Neural cell (in vitro differentiated cells): ENCODE measurements at regions not wholly inside any gene's neighbourhood (a gene's known extent, or its start where the extent isn't known, plus 50 kb on each side); places are given as distances from the start of the nearest gene placed in this dataset.
A peak's percentile ranks its signal among the peaks of the same experiment; 100 is the strongest.

Source experiments
- H2AFZ ChIP-seq: fragments of 200-600, 300-800 bp; sonication (generic), shearing (Covaris generic); 2 replicates; pipeline ENCODE4 v1.6.0; 2014; ENCODE audit warnings: low read depth, mild to moderate bottlenecking, antibody characterized with exemption, low read length, moderate library complexity
- H3F3A ChIP-seq: fragments of 200-600 bp; shearing (Covaris generic); 2 replicates; pipeline ENCODE4 v1.6.1; 2016; ENCODE audit warnings: mild to moderate bottlenecking, moderate library complexity, mixed read lengths, antibody characterized with exemption, low read length; ENCODE audit not compliant: insufficient read depth, poor library complexity, severe bottlenecking
- H3K27ac ChIP-seq: fragments of 200-600, 300-800 bp; sonication (generic), shearing (Covaris generic); 2 replicates; pipeline ENCODE4 v1.5.1; 2014; ENCODE audit warnings: mild to moderate bottlenecking, low read length, moderate library complexity
- H3K27me3 ChIP-seq: fragments of 300-800, 200-600 bp; sonication (generic), shearing (Covaris generic); 2 replicates; pipeline ENCODE4 v1.6.0; 2014; ENCODE audit warnings: mild to moderate bottlenecking, low read depth, low read length, moderate library complexity; ENCODE audit not compliant: insufficient read depth
- H3K36me3 ChIP-seq: fragments of 300-800, 200-600 bp; sonication (generic), shearing (Covaris generic); 2 replicates; pipeline ENCODE4 v1.5.1; 2014; ENCODE audit warnings: mild to moderate bottlenecking, antibody characterized with exemption, low read length, moderate library complexity; ENCODE audit not compliant: insufficient read depth
- H3K4me2 ChIP-seq: fragments of 300-800, 200-600 bp; sonication (generic), shearing (Covaris generic); 2 replicates; pipeline ENCODE4 v1.6.0; 2014; ENCODE audit warnings: mild to moderate bottlenecking, low read length
- H3K4me3 ChIP-seq: fragments of 300-800, 200-600 bp; sonication (generic), shearing (Covaris generic); 2 replicates; pipeline ENCODE4 v1.5.1; 2014; ENCODE audit warnings: mild to moderate bottlenecking, low read length, moderate library complexity
- H3K79me2 ChIP-seq: fragments of 200-600 bp; shearing (Covaris generic); replicated peaks from 2 replicates; pipeline ENCODE4 v1.6.0; 2014; ENCODE audit warnings: mild to moderate bottlenecking, low read length, moderate library complexity; ENCODE audit not compliant: insufficient read depth
- H3K9ac ChIP-seq: fragments of 300-800, 200-600 bp; sonication (generic), shearing (Covaris generic); 2 replicates; pipeline ENCODE4 v1.6.1; 2016; ENCODE audit warnings: mild to moderate bottlenecking, low read length, mixed read lengths
- H3K9me2 ChIP-seq: fragments of 200-600 bp; shearing (Covaris generic); 2 replicates; pipeline ENCODE4 v1.6.1; 2016; ENCODE audit warnings: mild to moderate bottlenecking, low read length, mixed read lengths; ENCODE audit not compliant: insufficient read depth
- H3K9me3 ChIP-seq: fragments of 200-600, 300-800 bp; sonication (generic), shearing (Covaris generic); 2 replicates; pipeline ENCODE4 v1.6.1; 2016; ENCODE audit warnings: mild to moderate bottlenecking, mixed run types, low read length, moderate library complexity, mixed read lengths
- H4K20me1 ChIP-seq: fragments of 200-600 bp; shearing (Covaris generic); 2 replicates; pipeline ENCODE4 v1.6.1; 2016; ENCODE audit warnings: mild to moderate bottlenecking, mixed run types; ENCODE audit not compliant: insufficient read depth
- EP300 ChIP-seq: fragments of 450-650 bp; conservative IDR thresholded peaks from 2 replicates; pipeline ENCODE4 v1.6.1; 2014; ENCODE audit warnings: antibody characterized with exemption, mild to moderate bottlenecking, moderate library complexity; ENCODE audit not compliant: poor library complexity, severe bottlenecking
- EZH2 ChIP-seq: fragments of 200-600, 300-800 bp; shearing (Covaris generic), sonication (generic); IDR thresholded peaks from 2 replicates; pipeline ENCODE4 v1.6.1; 2014; ENCODE audit warnings: antibody characterized with exemption, low read length, borderline replicate concordance, mild to moderate bottlenecking; ENCODE audit not compliant: insufficient read depth, poor library complexity, severe bottlenecking
- MXI1 ChIP-seq: fragments of 450-650 bp; conservative IDR thresholded peaks from 2 replicates; pipeline ENCODE4 v1.6.1; 2014; ENCODE audit warnings: antibody characterized with exemption, mild to moderate bottlenecking; ENCODE audit not compliant: poor library complexity, severe bottlenecking
- POLR2AphosphoS5 ChIP-seq: IDR thresholded peaks from 2 replicates; pipeline ENCODE4 v1.6.1; 2012
- RAD21 ChIP-seq: fragments of 450-650 bp; conservative IDR thresholded peaks from 2 replicates; pipeline ENCODE4 v1.6.1; 2014; ENCODE audit warnings: antibody characterized with exemption, mild to moderate bottlenecking, moderate library complexity
- SMC3 ChIP-seq: fragments of 450-650 bp; conservative IDR thresholded peaks from 2 replicates; pipeline ENCODE4 v1.6.1; 2014; ENCODE audit warnings: antibody characterized with exemption, mild to moderate bottlenecking, moderate library complexity; ENCODE audit not compliant: poor library complexity
- TAF1 ChIP-seq: IDR thresholded peaks from 2 replicates; pipeline ENCODE4 v1.6.1; 2012; ENCODE audit warnings: low read depth
- TF ChIP-seq, protein P1 (sequence below): IDR thresholded peaks from 2 replicates; pipeline ENCODE4 v1.6.1; 2012; ENCODE audit warnings: borderline replicate concordance
- TF ChIP-seq, protein P2 (sequence below): fragments of 450-650 bp; IDR thresholded peaks from 2 replicates; pipeline ENCODE4 v1.5.1; 2014; ENCODE audit warnings: antibody characterized with exemption, mild to moderate bottlenecking, moderate library complexity; ENCODE audit not compliant: poor library complexity, severe bottlenecking

DNA sequence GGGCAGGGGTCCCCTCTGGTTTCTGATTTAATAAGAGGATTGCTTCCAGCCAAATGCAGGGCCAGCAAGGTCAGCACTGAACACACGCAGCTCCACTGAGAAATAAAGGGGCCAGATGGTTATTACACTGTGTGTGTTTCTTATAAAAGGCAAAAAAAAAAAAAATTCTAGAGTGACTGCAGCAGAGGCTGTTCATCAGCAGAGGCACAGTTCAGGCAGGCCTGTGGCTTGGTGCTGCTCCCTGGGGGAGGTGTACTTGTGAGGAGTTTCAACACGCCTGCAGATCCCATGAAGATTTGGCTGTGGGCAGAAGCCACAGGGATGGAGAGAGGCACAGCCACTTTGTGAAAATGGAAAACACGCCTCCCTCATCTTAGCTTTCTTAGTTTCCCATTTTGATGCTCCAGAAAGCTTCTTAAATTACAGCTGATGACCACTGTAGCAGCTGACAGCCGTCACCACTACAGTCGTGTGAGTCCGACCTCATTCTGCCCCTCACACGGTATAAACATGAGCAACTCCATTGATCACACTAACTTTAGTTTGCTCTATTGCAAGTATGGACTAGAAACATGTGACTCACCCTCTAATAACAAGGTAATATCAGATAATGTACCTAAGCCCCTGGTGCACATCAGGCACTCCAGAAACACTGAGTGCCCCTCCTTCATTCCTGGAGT lies 726.5 kb upstream of the RAB6C start:
- TF ChIP-seq, protein P1, sequence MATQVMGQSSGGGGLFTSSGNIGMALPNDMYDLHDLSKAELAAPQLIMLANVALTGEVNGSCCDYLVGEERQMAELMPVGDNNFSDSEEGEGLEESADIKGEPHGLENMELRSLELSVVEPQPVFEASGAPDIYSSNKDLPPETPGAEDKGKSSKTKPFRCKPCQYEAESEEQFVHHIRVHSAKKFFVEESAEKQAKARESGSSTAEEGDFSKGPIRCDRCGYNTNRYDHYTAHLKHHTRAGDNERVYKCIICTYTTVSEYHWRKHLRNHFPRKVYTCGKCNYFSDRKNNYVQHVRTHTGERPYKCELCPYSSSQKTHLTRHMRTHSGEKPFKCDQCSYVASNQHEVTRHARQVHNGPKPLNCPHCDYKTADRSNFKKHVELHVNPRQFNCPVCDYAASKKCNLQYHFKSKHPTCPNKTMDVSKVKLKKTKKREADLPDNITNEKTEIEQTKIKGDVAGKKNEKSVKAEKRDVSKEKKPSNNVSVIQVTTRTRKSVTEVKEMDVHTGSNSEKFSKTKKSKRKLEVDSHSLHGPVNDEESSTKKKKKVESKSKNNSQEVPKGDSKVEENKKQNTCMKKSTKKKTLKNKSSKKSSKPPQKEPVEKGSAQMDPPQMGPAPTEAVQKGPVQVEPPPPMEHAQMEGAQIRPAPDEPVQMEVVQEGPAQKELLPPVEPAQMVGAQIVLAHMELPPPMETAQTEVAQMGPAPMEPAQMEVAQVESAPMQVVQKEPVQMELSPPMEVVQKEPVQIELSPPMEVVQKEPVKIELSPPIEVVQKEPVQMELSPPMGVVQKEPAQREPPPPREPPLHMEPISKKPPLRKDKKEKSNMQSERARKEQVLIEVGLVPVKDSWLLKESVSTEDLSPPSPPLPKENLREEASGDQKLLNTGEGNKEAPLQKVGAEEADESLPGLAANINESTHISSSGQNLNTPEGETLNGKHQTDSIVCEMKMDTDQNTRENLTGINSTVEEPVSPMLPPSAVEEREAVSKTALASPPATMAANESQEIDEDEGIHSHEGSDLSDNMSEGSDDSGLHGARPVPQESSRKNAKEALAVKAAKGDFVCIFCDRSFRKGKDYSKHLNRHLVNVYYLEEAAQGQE: no peak
- no peak for TF ChIP-seq EZH2
- TF ChIP-seq MXI1: no peak
- no peak for TF ChIP-seq POLR2AphosphoS5
- no peak for TF ChIP-seq TAF1
- no peak overlapping the region for H3K9ac ChIP-seq
- H3K9me3 ChIP-seq: no peaks in the 10 kb centered on the region
- H3K4me2 ChIP-seq: no peak overlapping the region
- H3K27me3 ChIP-seq: no peaks in the 10 kb centered on the region
- no peak overlapping the region for H2AFZ ChIP-seq
- no peaks in the 10 kb centered on the region for H3K9me2 ChIP-seq
- H3F3A ChIP-seq: no peaks in the 10 kb centered on the region
- no peaks in the 10 kb centered on the region for H3K79me2 ChIP-seq
- no peaks in the 10 kb centered on the region for H3K36me3 ChIP-seq
- H4K20me1 ChIP-seq: no peaks in the 10 kb centered on the region
- H3K27ac ChIP-seq: no peak overlapping the region
- H3K4me3 ChIP-seq: no peak overlapping the region

DNA sequence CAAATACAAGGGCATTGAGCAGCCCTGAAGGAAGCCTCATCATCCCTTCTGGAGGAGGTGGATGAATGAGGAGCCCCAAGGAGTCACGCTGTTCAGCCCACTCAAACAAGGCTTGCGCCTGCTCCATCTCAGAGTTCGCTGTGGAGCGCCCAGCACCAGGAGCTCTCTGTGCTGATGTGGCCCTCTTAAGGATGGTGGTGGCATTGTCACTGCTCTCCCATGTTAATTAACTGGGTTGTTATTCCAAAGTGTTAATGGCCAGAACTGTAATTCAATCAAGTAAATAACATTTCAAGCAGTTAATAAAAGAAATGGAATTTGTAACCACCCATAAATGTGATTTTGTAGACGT lies 726.0 kb upstream of the RAB6C start:
- Histone ChIP-seq H3K4me3 (no peak overlapping the region), H3K9ac (no peak overlapping the region), H3K27ac (no peak overlapping the region), H3K36me3 (no peaks in the 10 kb centered on the region), H4K20me1 (no peaks in the 10 kb centered on the region), H3F3A (no peaks in the 10 kb centered on the region), H3K9me3 (no peaks in the 10 kb centered on the region), H3K79me2 (no peaks in the 10 kb centered on the region), H3K9me2 (no peaks in the 10 kb centered on the region), H3K27me3 (no peaks in the 10 kb centered on the region), H2AFZ (no peak overlapping the region), H3K4me2 (no peak overlapping the region)
- TF ChIP-seq, protein P2, sequence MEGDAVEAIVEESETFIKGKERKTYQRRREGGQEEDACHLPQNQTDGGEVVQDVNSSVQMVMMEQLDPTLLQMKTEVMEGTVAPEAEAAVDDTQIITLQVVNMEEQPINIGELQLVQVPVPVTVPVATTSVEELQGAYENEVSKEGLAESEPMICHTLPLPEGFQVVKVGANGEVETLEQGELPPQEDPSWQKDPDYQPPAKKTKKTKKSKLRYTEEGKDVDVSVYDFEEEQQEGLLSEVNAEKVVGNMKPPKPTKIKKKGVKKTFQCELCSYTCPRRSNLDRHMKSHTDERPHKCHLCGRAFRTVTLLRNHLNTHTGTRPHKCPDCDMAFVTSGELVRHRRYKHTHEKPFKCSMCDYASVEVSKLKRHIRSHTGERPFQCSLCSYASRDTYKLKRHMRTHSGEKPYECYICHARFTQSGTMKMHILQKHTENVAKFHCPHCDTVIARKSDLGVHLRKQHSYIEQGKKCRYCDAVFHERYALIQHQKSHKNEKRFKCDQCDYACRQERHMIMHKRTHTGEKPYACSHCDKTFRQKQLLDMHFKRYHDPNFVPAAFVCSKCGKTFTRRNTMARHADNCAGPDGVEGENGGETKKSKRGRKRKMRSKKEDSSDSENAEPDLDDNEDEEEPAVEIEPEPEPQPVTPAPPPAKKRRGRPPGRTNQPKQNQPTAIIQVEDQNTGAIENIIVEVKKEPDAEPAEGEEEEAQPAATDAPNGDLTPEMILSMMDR: peak; percentile 29
- TF ChIP-seq SMC3 (peak; percentile 27), TAF1 (no peak)

DNA sequence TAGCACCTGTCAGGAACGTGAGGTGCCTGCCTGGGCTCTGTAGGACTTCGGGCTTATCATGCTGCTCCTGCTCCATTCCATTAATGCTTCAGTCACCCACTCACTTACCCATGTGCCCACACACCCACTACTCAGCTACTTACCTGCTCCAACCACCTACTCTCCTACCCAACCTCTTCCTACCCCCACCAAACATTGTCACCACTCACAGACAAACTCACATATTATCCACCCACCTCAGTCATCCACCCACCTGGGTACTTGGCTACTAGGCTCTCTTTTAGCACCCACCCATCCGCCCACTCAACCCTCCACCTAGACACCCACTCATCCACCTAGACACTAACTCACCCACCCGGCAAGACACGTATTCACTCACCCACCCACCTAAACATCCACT lies 724.7 kb upstream of the RAB6C start:
- Histone ChIP-seq H4K20me1 (no peaks in the 10 kb centered on the region), H2AFZ (no peak overlapping the region), H3K9ac (no peak overlapping the region), H3K27me3 (no peaks in the 10 kb centered on the region), H3K36me3 (no peaks in the 10 kb centered on the region), H3K79me2 (no peaks in the 10 kb centered on the region), H3K27ac (no peak overlapping the region), H3K4me3 (no peak overlapping the region), H3K9me2 (no peaks in the 10 kb centered on the region), H3K9me3 (peaks cover 6% of the 10 kb centered on the region), H3F3A (no peaks in the 10 kb centered on the region), H3K4me2 (no peak overlapping the region)
- TF ChIP-seq RAD21 (no peak), POLR2AphosphoS5 (no peak), TAF1 (no peak), MXI1 (no peak), EZH2 (no peak), SMC3 (no peak), EP300 (no peak)
- TF ChIP-seq, protein P2: no peak
- TF ChIP-seq, protein P1: no peak
